Activated CD8-positive, alpha-beta memory T cell treated with anti-CD3 and anti-CD28 coated beads for 36 hours (primary cell): ENCODE measurements at regions not wholly inside any gene's neighbourhood (a gene's known extent, or its start where the extent isn't known, plus 50 kb on each side); places are given as distances from the start of the nearest gene placed in this dataset.

Experiments
- CTCF ChIA-PET: fragments of 350-600 bp; sonication (Branson Sonifier 250); formaldehyde crosslinking; loops from one replicate; lab custom pipeline; 2021; ENCODE audit warnings: antibody characterized with exemption; lab: Charles Lee
- POLR2A ChIA-PET: fragments of 350-600 bp; sonication (Branson Sonifier 250); formaldehyde crosslinking; loops from one replicate; lab custom pipeline; 2021; ENCODE audit warnings: antibody characterized with exemption; lab: Charles Lee

DNA sequence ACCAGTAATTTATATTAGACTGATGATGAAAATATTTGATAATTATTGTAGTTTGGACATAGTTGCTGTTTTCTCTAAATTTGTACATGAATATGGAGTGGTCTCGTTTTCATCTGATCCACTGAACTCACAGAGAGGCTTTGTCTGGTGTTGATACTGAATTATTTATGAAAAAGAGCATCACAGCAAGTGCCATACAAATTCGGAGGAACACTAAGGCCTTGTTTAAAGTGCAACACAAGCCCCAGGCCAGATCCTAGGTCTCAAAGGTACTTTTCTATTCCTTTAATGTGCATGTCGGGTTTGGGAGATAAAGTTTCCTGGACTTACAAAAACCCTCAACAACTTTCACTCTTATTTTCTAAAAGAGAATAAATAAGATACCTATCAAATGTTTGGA lies 796.8 kb upstream of the EPHA6 start:
- POLR2A ChIA-PET = no interaction called here
- CTCF ChIA-PET = no interaction called here

DNA sequence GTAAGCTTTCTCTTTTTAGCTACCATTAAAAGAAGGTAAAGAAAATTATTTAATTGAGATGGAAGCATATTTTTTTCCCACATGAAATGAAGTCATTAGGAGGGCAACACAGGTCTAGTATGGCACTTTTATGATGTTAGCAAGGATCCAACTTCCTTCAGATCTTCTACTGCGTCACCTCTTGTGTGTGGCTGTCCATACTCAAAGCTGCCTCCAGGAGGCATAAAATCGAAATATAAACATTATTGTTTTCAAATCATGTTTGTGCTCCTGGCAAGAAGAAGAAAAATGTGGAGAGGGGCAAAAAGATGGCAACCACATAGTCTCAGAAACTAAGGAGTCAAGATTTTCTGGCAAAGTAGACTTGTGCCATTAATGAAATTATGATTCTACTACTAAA lies 791.7 kb upstream of the EPHA6 start:
- ChIA-PET CTCF (no interaction called here), POLR2A (no interaction called here)

DNA sequence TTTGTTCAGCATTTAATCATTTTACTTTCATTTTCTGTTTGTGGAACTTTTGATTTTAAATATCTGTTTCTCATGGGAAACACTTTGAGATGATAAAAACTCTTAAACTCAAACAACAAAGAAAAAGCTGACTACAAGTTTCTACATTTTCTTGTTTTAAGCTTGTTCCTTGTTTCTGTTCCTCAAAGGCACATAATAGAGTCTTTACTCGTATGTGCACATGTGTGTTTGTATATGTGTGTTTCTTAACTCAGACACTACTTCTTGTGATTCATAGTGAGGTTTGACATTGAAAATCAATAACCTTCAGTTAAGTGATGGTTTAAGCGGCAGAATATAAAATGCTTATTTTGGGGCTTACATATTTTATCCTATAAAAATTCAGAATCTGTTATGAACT lies 786.7 kb upstream of the EPHA6 start:
- POLR2A ChIA-PET = no interaction called here

GRCh38 chr3:96039632-96040031 lies 774.8 kb upstream of the EPHA6 start:
- ChIA-PET CTCF (no interaction called here), POLR2A (no interaction called here)

More for the DNA sequence above, 786.7 kb upstream of the EPHA6 start:
- CTCF ChIA-PET = no interaction called here

DNA sequence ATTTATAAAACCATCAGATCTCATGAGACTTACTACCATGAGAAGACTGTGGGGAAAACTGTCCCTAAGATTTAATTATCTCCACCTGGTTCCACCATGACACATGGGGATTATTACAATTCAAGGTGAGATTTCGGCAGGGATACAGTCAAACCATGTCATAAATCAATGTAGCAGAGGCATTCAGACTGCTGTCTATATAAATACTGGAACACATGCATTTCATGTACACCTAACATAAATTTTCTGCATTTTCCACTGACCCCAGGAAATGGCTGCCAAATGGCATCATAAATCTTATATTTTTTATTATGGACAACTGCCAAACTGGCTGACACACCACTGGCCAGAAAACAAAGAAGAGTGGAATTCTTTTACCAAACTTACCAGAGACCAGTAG lies 755.1 kb upstream of the EPHA6 start:
- ChIA-PET CTCF (no interaction called here), POLR2A (no interaction called here)

DNA sequence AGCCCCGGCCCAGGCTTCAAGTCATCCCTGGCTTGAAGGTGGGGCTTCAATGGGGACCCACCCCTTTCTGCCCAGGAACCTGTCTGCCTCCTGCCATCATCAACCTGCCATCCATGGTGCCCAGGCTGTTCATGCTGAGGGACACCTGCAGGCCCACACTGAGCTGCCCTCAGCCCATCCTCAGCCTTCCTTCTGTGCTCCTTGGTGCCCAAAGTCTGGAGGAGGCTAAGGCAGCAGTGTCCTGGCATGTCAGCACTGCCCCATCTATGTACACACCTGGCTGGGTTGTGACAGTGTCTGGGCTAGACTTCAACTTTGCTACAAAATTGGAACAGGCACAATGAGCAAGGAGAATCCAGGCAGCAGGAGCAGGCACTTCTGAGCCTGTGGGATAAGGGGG lies 745.3 kb upstream of the EPHA6 start:
- CTCF ChIA-PET = no interaction called here
- POLR2A ChIA-PET = no interaction called here

DNA sequence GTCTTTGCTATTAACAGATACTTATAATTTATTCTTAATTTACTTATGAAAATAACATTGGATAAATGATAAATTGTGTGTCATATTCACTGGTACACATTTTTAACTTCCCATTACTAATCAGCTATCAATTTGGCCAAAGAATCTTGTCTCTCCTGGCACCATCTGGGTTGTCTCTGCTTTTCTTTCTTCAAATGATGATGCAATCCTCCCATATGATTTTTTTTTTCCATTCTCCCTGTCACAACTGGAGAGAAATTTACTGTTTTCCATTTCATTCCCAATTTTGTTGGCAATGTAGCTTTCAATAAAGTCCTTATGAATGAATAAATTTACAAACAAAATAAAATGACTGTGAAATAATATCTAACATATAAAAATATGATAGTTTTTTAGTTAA lies 743.7 kb upstream of the EPHA6 start:
- ChIA-PET CTCF (no interaction called here), POLR2A (no interaction called here)

DNA sequence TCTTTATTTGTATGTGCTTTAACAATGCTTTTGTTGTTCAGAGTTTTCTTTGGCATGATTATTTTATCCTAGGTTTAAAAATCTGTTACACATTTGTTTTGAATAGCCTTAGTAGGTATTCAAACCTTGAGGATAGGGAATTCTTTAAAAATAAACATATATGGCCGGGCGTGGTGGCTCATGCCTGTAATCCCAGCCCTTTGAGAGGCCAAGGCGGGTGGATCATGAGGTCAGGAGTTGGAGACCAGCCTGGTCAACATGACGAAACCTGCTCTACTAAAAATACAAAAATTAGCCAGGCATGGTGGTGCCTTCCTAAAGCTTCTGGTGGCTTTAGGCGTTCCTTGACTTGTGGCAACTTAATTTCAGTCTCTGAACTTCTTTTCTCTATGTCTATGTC lies 743.3 kb upstream of the EPHA6 start:
- ChIA-PET CTCF (no interaction called here), POLR2A (no interaction called here)

DNA sequence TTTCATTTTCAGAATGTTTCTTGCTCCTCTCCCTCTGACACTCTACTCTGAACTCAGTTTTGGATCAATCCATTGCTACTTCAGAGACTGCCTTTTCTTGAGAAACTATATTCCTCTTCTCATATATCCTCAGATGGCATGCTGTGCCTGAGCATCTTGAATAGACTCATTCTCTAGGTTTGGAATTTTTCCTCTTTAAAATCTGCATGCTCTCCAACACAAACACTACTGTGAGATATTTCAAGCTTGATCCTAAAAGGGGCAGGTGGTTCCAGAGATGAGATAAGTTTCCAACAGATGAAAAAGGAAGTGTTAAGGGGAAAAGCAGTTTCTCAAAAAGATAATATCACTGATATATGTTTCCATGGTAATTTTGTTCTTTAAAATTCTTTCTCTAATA lies 742.2 kb upstream of the EPHA6 start:
- POLR2A ChIA-PET = no interaction called here
- CTCF ChIA-PET = no interaction called here

DNA sequence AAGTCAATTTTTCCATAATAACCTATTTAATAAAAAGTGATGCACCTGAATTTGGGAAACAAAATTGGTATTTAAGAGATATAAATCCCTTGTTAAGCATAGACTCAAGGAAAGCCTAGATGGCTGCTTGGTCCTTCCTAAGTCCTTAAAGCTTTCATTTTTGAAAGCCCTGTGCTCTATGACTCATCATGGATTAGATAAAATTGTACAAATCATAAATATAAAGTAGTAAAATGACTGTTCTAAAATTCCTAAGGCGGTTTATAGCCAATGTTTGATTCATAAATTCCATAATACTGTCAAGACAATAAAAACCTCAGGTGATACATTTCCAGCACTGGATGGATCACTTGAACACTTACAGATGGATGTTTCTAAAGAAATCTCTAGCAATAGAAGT lies 730.8 kb upstream of the EPHA6 start:
- POLR2A ChIA-PET = no interaction called here
- CTCF ChIA-PET = no interaction called here

DNA sequence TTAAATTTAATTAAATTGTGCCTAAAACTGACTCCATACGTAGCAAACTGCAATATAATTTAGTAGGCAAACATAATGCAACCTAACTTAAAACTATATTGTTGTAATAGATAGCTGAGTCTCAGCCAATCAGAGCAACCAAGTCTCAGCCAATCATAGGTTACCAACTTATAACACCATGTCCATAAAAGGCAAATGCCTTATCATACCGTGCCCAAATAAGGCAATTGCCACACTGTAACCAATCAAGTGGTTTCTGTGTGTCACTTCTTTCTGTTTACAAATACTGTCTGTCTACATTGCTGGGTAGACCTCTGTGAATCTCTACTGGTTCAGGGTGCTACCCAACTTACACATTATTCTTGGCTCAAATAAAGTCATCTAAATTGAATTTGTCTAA lies 728.4 kb upstream of the EPHA6 start:
- ChIA-PET POLR2A (no interaction called here), CTCF (no interaction called here)

- ChIA-PET POLR2A (no interaction called here), CTCF (no interaction called here)
Observed at GRCh38 chr3:96101006-96101560, 713.3 kb upstream of the EPHA6 start.

- CTCF ChIA-PET = no interaction called here
- POLR2A ChIA-PET = no interaction called here
Observed at GRCh38 chr3:96106701-96107100, 707.7 kb upstream of the EPHA6 start.
